Smooth muscle cell (in vitro differentiated cells): ENCODE measurements at regions not wholly inside any gene's neighbourhood (a gene's known extent, or its start where the extent isn't known, plus 50 kb on each side); places are given as distances from the start of the nearest gene placed in this dataset.
A peak's percentile ranks its signal among the peaks of the same experiment; 100 is the strongest.

Experiments
- DNase-seq: peaks from one replicate; lab custom pipeline; 2025; ENCODE audit not compliant: unreplicated experiment; lab: John Stamatoyannopoulos, UW
- H2AFZ ChIP-seq: fragments of 200-600 bp; sonication (generic); 2 replicates; pipeline ENCODE4 v1.6.0; 2016; ENCODE audit warnings: antibody characterized with exemption, low read depth, mild to moderate bottlenecking
- H3F3A ChIP-seq: fragments of 200-600 bp; sonication (generic); 2 replicates; pipeline ENCODE4 v1.6.0; 2017; ENCODE audit warnings: antibody characterized with exemption, low read depth
- H3K27ac ChIP-seq: fragments of 200-600 bp; sonication (generic); 2 replicates; pipeline ENCODE4 v1.5.1; 2016; ENCODE audit warnings: low read depth, mild to moderate bottlenecking
- H3K27me3 ChIP-seq: fragments of 200-600 bp; sonication (generic); 2 replicates; pipeline ENCODE4 v1.6.1; 2016; ENCODE audit warnings: low read depth, mild to moderate bottlenecking
- H3K36me3 ChIP-seq: fragments of 200-600 bp; sonication (generic); 2 replicates; pipeline ENCODE4 v1.5.1; 2016; ENCODE audit warnings: low read depth
- H3K4me1 ChIP-seq: fragments of 200-600 bp; sonication (generic); 2 replicates; pipeline ENCODE4 v1.5.1; 2016; ENCODE audit warnings: low read depth
- H3K4me2 ChIP-seq: fragments of 200-600 bp; sonication (generic); 2 replicates; pipeline ENCODE4 v1.6.0; 2016; ENCODE audit warnings: mild to moderate bottlenecking
- H3K4me3 ChIP-seq: fragments of 200-600 bp; sonication (generic); 2 replicates; pipeline ENCODE4 v1.5.1; 2016; ENCODE audit warnings: mild to moderate bottlenecking
- H3K79me2 ChIP-seq: fragments of 200-600 bp; sonication (generic); 2 replicates; pipeline ENCODE4 v1.6.0; 2016; ENCODE audit warnings: low read depth, mild to moderate bottlenecking
- H3K9ac ChIP-seq: fragments of 200-600 bp; sonication (generic); 2 replicates; pipeline ENCODE4 v1.6.0; 2016; ENCODE audit warnings: low read depth
- H3K9me3 ChIP-seq: fragments of 200-600 bp; sonication (generic); replicated peaks from 2 replicates; pipeline ENCODE4 v1.5.1; 2016; ENCODE audit warnings: low read depth
- H4K20me1 ChIP-seq: fragments of 200-600 bp; sonication (generic); 2 replicates; pipeline ENCODE4 v1.6.0; 2016; ENCODE audit warnings: low read depth
- WGBS: methylation state at CpG from one replicate; pipeline ENCODE4 v1.1.7; 2016; ENCODE audit warnings: low lambda C conversion rate; 5-methylcytosine and 5-hydroxymethylcytosine counted together
- TF ChIP-seq, protein P1 (sequence below): fragments of 200-600 bp; sonication (generic); IDR thresholded peaks from 2 replicates; pipeline ENCODE4 v1.5.1; 2017; ENCODE audit warnings: borderline replicate concordance, mild to moderate bottlenecking, antibody characterized with exemption; ENCODE audit not compliant: insufficient read depth, poor library complexity, severe bottlenecking

DNA sequence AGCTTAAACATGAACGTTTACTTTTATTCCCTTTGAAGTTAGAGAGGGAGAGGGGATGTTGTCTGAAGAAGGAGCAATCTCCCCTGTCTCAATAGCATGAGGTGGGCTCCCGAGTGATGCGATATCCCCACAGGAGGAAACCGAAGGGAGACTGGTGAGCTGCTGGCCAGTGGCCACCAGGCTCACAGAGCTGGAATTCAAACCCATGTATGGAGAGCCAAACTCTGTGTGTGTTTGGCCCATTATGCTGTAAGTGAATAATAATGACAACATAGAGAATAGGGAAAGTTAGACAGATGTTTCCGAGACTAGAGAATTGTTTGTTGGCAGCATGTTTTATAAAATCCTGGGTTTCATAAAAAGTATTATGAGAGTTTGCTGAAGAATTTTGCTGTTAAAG, 66.1 kb upstream of the CLNK start:
- Histone ChIP-seq H3K9me3 (no peaks in the 10 kb centered on the region), H3K4me3 (no peak overlapping the region), H4K20me1 (no peaks in the 10 kb centered on the region), H3K4me2 (no peak overlapping the region), H3K79me2 (no peaks in the 10 kb centered on the region), H2AFZ (no peak overlapping the region), H3K4me1 (peaks cover 5% of the 10 kb centered on the region), H3K9ac (no peak overlapping the region), H3K27me3 (no peaks in the 10 kb centered on the region), H3K27ac (no peak overlapping the region), H3F3A (no peaks in the 10 kb centered on the region), H3K36me3 (no peaks in the 10 kb centered on the region)
- DNase-seq: no peak
- TF ChIP-seq, protein P1, sequence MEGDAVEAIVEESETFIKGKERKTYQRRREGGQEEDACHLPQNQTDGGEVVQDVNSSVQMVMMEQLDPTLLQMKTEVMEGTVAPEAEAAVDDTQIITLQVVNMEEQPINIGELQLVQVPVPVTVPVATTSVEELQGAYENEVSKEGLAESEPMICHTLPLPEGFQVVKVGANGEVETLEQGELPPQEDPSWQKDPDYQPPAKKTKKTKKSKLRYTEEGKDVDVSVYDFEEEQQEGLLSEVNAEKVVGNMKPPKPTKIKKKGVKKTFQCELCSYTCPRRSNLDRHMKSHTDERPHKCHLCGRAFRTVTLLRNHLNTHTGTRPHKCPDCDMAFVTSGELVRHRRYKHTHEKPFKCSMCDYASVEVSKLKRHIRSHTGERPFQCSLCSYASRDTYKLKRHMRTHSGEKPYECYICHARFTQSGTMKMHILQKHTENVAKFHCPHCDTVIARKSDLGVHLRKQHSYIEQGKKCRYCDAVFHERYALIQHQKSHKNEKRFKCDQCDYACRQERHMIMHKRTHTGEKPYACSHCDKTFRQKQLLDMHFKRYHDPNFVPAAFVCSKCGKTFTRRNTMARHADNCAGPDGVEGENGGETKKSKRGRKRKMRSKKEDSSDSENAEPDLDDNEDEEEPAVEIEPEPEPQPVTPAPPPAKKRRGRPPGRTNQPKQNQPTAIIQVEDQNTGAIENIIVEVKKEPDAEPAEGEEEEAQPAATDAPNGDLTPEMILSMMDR: no peak
- 96% methylated on average over 5 of the region's 5 CpGs for WGBS

DNA sequence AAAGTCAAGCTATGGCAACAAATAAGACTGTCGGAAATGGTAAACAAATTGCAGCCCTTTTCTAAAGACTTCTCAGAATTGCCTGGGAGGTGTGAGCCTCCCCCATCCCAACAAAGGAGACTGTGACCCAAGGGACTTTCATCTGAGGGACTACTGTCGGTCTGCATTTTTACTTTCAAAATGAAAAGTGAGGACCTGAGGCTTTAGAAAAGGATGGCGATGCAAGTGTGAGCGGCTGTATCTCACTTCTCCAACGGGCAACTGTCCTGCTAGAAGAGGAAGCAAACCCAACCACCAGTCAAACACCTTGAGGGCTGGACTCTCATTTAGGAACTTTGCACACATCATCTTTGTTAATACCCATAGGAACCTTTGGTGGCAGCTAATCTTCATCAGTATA, 62.6 kb upstream of the CLNK start:
- no peaks in the 10 kb centered on the region for H4K20me1 ChIP-seq
- H3K36me3 ChIP-seq: no peaks in the 10 kb centered on the region
- WGBS: 87% methylated on average over 5 of the region's 5 CpGs
- DNase-seq: no peak
- no peak overlapping the region for H3K4me2 ChIP-seq
- H3K4me1 ChIP-seq: no peaks in the 10 kb centered on the region
- TF ChIP-seq, protein P1: no peak
- no peaks in the 10 kb centered on the region for H3K27me3 ChIP-seq
- H3K79me2 ChIP-seq: no peaks in the 10 kb centered on the region
- H2AFZ ChIP-seq: no peak overlapping the region
- no peaks in the 10 kb centered on the region for H3F3A ChIP-seq
- no peak overlapping the region for H3K9ac ChIP-seq
- H3K9me3 ChIP-seq: no peaks in the 10 kb centered on the region
- H3K4me3 ChIP-seq: no peak overlapping the region
- H3K27ac ChIP-seq: no peak overlapping the region

DNA sequence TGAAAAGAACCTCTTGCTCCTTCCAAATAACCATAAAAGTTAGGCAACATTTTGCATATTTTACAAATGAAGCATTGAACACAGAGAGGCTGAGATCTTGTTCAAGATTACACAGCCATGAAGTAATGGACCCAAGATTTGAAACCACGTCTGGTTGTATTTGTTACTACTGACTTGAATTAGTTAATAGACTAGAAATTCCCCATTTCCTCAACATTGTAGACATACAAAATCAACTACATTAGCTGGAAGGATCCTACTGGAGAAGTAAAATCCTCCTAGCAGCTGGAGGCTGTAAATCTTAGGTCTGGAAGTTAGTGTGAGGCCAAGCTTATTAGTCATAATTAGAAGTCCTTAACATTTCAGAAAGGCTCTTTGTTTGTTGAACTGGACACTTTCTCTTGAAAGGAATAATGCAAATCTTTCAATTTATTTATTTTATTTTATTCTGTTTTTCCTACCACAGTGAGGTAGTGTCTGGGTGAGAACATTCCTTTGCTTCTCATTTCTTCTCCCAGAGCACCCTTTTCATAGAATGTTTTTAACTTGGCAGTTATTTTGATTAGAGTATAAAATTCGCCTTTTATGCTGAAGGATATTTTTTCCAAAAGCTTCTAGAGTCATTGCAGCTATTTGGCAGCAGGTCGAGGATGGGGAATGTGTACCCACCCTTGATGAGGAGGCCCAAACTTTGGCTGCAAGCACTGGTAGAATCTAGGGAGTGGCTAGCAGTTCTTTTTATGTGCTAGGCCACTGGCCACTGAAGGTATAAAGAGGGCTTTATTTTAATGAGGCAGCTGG, 62.0 kb upstream of the CLNK start:
- DNase-seq: no peak
- TF ChIP-seq, protein P1: no peak
- no peak overlapping the region for H3K9ac ChIP-seq

DNA sequence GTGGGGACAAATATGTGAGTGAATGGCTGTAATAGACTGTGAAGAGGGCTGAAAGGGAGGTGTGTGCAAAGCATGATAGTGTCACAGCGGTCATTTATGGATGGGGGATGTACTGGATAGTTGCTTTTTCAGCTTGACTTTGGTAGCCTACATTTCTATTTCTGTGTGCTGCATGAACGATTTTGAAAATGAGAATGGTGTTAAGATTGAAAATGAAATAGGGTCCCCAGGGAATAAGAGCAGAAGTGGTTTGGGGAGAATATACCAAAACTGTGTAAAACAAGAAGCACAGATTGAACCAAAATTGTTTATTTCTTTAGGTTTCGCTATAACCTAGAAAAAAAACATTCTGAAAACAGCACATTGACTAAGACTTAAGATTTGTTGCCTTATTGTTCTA, 58.8 kb upstream of the CLNK start:
- Histone ChIP-seq H2AFZ (no peak overlapping the region), H3K9me3 (no peaks in the 10 kb centered on the region), H3K79me2 (no peaks in the 10 kb centered on the region), H3K36me3 (no peaks in the 10 kb centered on the region), H3K4me1 (peaks cover 3% of the 10 kb centered on the region), H3K9ac (no peak overlapping the region), H3K4me3 (no peak overlapping the region), H3K4me2 (no peak overlapping the region), H3K27ac (no peak overlapping the region), H3F3A (no peaks in the 10 kb centered on the region), H3K27me3 (no peaks in the 10 kb centered on the region), H4K20me1 (no peaks in the 10 kb centered on the region)
- TF ChIP-seq, protein P1: no peak
- DNase-seq: no peak
- WGBS: 89% methylated on average over 3 of the region's 3 CpGs

More for the DNA sequence above, 62.0 kb upstream of the CLNK start:
- no peak overlapping the region for H3K4me3 ChIP-seq
- WGBS: 59% methylated on average over 3 of the region's 3 CpGs
- H3K79me2 ChIP-seq: no peaks in the 10 kb centered on the region
- H3K36me3 ChIP-seq: no peaks in the 10 kb centered on the region
- H3K4me1 ChIP-seq: no peaks in the 10 kb centered on the region
- H3K27me3 ChIP-seq: no peaks in the 10 kb centered on the region
- peak overlapping the region; percentile 26 for H3K27ac ChIP-seq
- H3K9me3 ChIP-seq: no peaks in the 10 kb centered on the region
- H4K20me1 ChIP-seq: no peaks in the 10 kb centered on the region
- peak overlapping the region; percentile 14 for H2AFZ ChIP-seq
- H3K4me2 ChIP-seq: no peak overlapping the region
- no peaks in the 10 kb centered on the region for H3F3A ChIP-seq
